Lower lobe of right lung (tissue), 2 donors: ENCODE measurements at regions not wholly inside any gene's neighbourhood (a gene's known extent, or its start where the extent isn't known, plus 50 kb on each side); places are given as distances from the start of the nearest gene placed in this dataset.
A peak's percentile ranks its signal among the peaks of the same experiment; 100 is the strongest.

Experiments used
- ATAC-seq, 2 donors: fragments of 200-7000 bp; cut with Tn5 transposase; one replicate each; pipeline ENCODE4 v1.9.1; 2020 to 2022; ENCODE audit warnings: mild to moderate bottlenecking in 2 of 2, moderate library complexity in 2 of 2
- DNase-seq: peaks from one replicate; pipeline ENCODE4 v3.0.0-alpha.2; 2020
- H3K27ac ChIP-seq: fragments of 200-600 bp; one replicate; pipeline ENCODE4 v1.8.0; 2022
- H3K27me3 ChIP-seq: fragments of 200-600 bp; one replicate; pipeline ENCODE4 v1.8.0; 2022; ENCODE audit warnings: low read depth
- H3K36me3 ChIP-seq: fragments of 200-600 bp; one replicate; pipeline ENCODE4 v1.8.0; 2022; ENCODE audit warnings: mild to moderate bottlenecking
- H3K4me1 ChIP-seq: fragments of 200-600 bp; one replicate; pipeline ENCODE4 v1.8.0; 2022
- H3K4me3 ChIP-seq: fragments of 200-600 bp; one replicate; pipeline ENCODE4 v1.8.0; 2022; ENCODE audit warnings: mild to moderate bottlenecking
- H3K9me3 ChIP-seq: fragments of 200-600 bp; one replicate; pipeline ENCODE4 v1.8.0; 2022
- CTCF ChIP-seq: fragments of 200-600 bp; IDR thresholded peaks from one replicate; pipeline ENCODE4 v1.8.0; 2022; ENCODE audit warnings: antibody characterized with exemption, mild to moderate bottlenecking
- intact Hi-C: fragments of 100-400 bp; cut with DNase I; formaldehyde crosslinking; loops from one replicate; pipeline ENCODE4 v1.11.0; 2022
- donor health status: DM: no; HTN: yes; CAD: no; lungs with severe emphysema.

GRCh38 chr3:188940573-188940932 is 231.2 kb upstream of the TPRG1 start:
- TF ChIP-seq CTCF: no peak
- intact Hi-C loops: no loop called here
- ATAC-seq: peak in 1 of 2 donors; percentile 61
- Histone ChIP-seq H3K4me3 (no peak overlapping the region), H3K9me3 (no peaks in the 10 kb centered on the region), H3K36me3 (no peaks in the 10 kb centered on the region), H3K4me1 (peaks cover 33% of the 10 kb centered on the region), H3K27me3 (no peaks in the 10 kb centered on the region), H3K27ac (peak overlapping the region; percentile 63)
- DNase-seq: no peak

GRCh38 chr3:188941103-188941502 is 230.7 kb upstream of the TPRG1 start:
- peak overlapping the region; percentile 63 for H3K27ac ChIP-seq

GRCh38 chr3:188942191-188942590 is 229.6 kb upstream of the TPRG1 start:
- no peaks in the 10 kb centered on the region for H3K9me3 ChIP-seq
- ATAC-seq (no peak), DNase-seq (no peak)
- H3K4me1 ChIP-seq: peaks cover 47% of the 10 kb centered on the region
- no peak overlapping the region for H3K4me3 ChIP-seq
- intact Hi-C loops: no loop called here
- TF ChIP-seq CTCF: no peak
- H3K27me3 ChIP-seq: no peaks in the 10 kb centered on the region
- H3K27ac ChIP-seq: peak overlapping the region; percentile 63
- H3K36me3 ChIP-seq: no peaks in the 10 kb centered on the region

More at GRCh38 chr3:188941103-188941502, 230.7 kb upstream of the TPRG1 start:
- Histone ChIP-seq H3K36me3 (no peaks in the 10 kb centered on the region), H3K4me1 (peaks cover 36% of the 10 kb centered on the region), H3K27me3 (no peaks in the 10 kb centered on the region), H3K9me3 (no peaks in the 10 kb centered on the region), H3K4me3 (no peak overlapping the region)
- ATAC-seq (peak; percentile 74 to 77), DNase-seq (peak; percentile 55)
- intact Hi-C loops: no loop called here
- no peak for TF ChIP-seq CTCF

- DNase-seq (no peak), ATAC-seq (no peak)
- intact Hi-C loops: no loop called here
- no peak overlapping the region for H3K4me3 ChIP-seq
- peak overlapping the region; percentile 25 for H3K27ac ChIP-seq
- no peaks in the 10 kb centered on the region for H3K36me3 ChIP-seq
- no peaks in the 10 kb centered on the region for H3K27me3 ChIP-seq
- H3K4me1 ChIP-seq: peaks cover 57% of the 10 kb centered on the region
- no peak for TF ChIP-seq CTCF
- no peaks in the 10 kb centered on the region for H3K9me3 ChIP-seq
Observed at GRCh38 chr3:188943591-188943990, 228.2 kb upstream of the TPRG1 start.

- H3K4me3 ChIP-seq: no peak overlapping the region
- H3K9me3 ChIP-seq: no peaks in the 10 kb centered on the region
- DNase-seq: no peak
- H3K4me1 ChIP-seq: peaks cover 62% of the 10 kb centered on the region
- ATAC-seq: no peak
- TF ChIP-seq CTCF: no peak
- intact Hi-C loops: no loop called here
- H3K27ac ChIP-seq: peak overlapping the region; percentile 8
- H3K36me3 ChIP-seq: no peaks in the 10 kb centered on the region
- no peaks in the 10 kb centered on the region for H3K27me3 ChIP-seq
Observed at GRCh38 chr3:188944108-188944507, 227.7 kb upstream of the TPRG1 start.
